GM21576 (cell line): ENCODE measurements at regions not wholly inside any gene's neighbourhood (a gene's known extent, or its start where the extent isn't known, plus 50 kb on each side); places are given as distances from the start of the nearest gene placed in this dataset.

ENCODE experiments used
- ATAC-seq: cut with Tn5 transposase; IDR thresholded peaks from one replicate; pipeline ENCODE4 v1.9.1; 2021; ENCODE audit warnings: mild to moderate bottlenecking, moderate library complexity; ENCODE audit not compliant: unreplicated experiment

- ATAC-seq = no peak
These were observed 197.8 kb downstream of the ZNF648 start for GRCh38 chr1:181863736-181864135.

- no peak for ATAC-seq
These were observed 198.5 kb downstream of the ZNF648 start for GRCh38 chr1:181863006-181863405.

- ATAC-seq = no peak
These were observed 203.4 kb downstream of the ZNF648 start for GRCh38 chr1:181858135-181858534.
